OCI-LY1 (cell line): ENCODE measurements at regions not wholly inside any gene's neighbourhood (a gene's known extent, or its start where the extent isn't known, plus 50 kb on each side); places are given as distances from the start of the nearest gene placed in this dataset.

Experiments used
- H2AFZ ChIP-seq: fragments of 200-600 bp; sonication (generic), shearing (Covaris generic); 2 replicates; pipeline ENCODE4 v1.6.0; 2014; ENCODE audit warnings: antibody characterized with exemption, mild to moderate bottlenecking, low read length
- H3F3A ChIP-seq: fragments of 200-600 bp; sonication (generic), shearing (Covaris generic); 2 replicates; pipeline ENCODE4 v1.6.0; 2014; ENCODE audit warnings: mild to moderate bottlenecking, antibody characterized with exemption, low read length, moderate library complexity; ENCODE audit not compliant: insufficient read depth
- H3K27ac ChIP-seq: fragments of 200-600 bp; sonication (generic); 2 replicates; pipeline ENCODE4 v1.5.1; 2014; ENCODE audit warnings: low read length, mixed run types, mild to moderate bottlenecking, low read depth; ENCODE audit not compliant: poor library complexity, severe bottlenecking
- H3K27me3 ChIP-seq: fragments of 200-600 bp; sonication (generic); 2 replicates; pipeline ENCODE4 v1.6.0; 2014; ENCODE audit warnings: antibody characterized with exemption, mild to moderate bottlenecking, low read length, moderate library complexity; ENCODE audit not compliant: insufficient read depth
- H3K36me3 ChIP-seq: fragments of 200-600 bp; sonication (generic); 2 replicates; pipeline ENCODE4 v1.6.1; 2014; ENCODE audit warnings: mild to moderate bottlenecking, antibody characterized with exemption, low read length, moderate library complexity, mixed read lengths; ENCODE audit not compliant: insufficient read depth
- H3K4me1 ChIP-seq: fragments of 200-600 bp; sonication (generic); 2 replicates; pipeline ENCODE4 v1.5.1; 2014; ENCODE audit warnings: mild to moderate bottlenecking, low read length, moderate library complexity; ENCODE audit not compliant: insufficient read depth, severe bottlenecking
- H3K4me2 ChIP-seq: fragments of 200-600 bp; sonication (generic), shearing (Covaris generic); 2 replicates; pipeline ENCODE4 v1.6.1; 2014; ENCODE audit warnings: low read length
- H3K4me3 ChIP-seq: fragments of 200-600 bp; sonication (generic); 2 replicates; pipeline ENCODE4 v1.5.1; 2014; ENCODE audit warnings: low read length, low read depth, mild to moderate bottlenecking, mixed read lengths; ENCODE audit not compliant: poor library complexity, severe bottlenecking
- H3K79me2 ChIP-seq: fragments of 200-600 bp; shearing (Covaris generic); 2 replicates; pipeline ENCODE4 v1.6.1; 2016; ENCODE audit warnings: mixed run types, low read length, mixed read lengths; ENCODE audit not compliant: insufficient read depth
- H3K9ac ChIP-seq: fragments of 200-600 bp; sonication (generic), shearing (Covaris generic); 2 replicates; pipeline ENCODE4 v1.6.1; 2014; ENCODE audit warnings: mild to moderate bottlenecking, low read length, mixed read lengths
- H3K9me2 ChIP-seq: fragments of 200-600 bp; sonication (generic), shearing (Covaris generic); 2 replicates; pipeline ENCODE4 v1.6.1; 2014; ENCODE audit warnings: low read depth, mild to moderate bottlenecking, low read length, mixed read lengths
- H3K9me3 ChIP-seq: fragments of 200-600 bp; shearing (Covaris generic); 2 replicates; pipeline ENCODE4 v1.6.1; 2014; ENCODE audit warnings: low read length, mixed read lengths
- H4K20me1 ChIP-seq: fragments of 200-600 bp; sonication (generic), shearing (Covaris generic); 2 replicates; pipeline ENCODE4 v1.6.0; 2016; ENCODE audit warnings: mild to moderate bottlenecking, low read length; ENCODE audit not compliant: insufficient read depth
- EZH2 ChIP-seq: fragments of 200-600 bp; sonication (generic), shearing (Covaris generic); IDR thresholded peaks from 2 replicates; pipeline ENCODE4 v1.8.0; 2017; ENCODE audit warnings: borderline replicate concordance, mixed run types, mild to moderate bottlenecking, antibody characterized with exemption, low read length, moderate library complexity, mixed read lengths
- TF ChIP-seq, protein P1 (sequence below): fragments of 200-600 bp; sonication (generic), shearing (Covaris generic); IDR thresholded peaks from 2 replicates; pipeline ENCODE4 v1.5.1; 2017; ENCODE audit warnings: mild to moderate bottlenecking, antibody characterized with exemption, low read length, moderate library complexity, mixed read lengths

DNA sequence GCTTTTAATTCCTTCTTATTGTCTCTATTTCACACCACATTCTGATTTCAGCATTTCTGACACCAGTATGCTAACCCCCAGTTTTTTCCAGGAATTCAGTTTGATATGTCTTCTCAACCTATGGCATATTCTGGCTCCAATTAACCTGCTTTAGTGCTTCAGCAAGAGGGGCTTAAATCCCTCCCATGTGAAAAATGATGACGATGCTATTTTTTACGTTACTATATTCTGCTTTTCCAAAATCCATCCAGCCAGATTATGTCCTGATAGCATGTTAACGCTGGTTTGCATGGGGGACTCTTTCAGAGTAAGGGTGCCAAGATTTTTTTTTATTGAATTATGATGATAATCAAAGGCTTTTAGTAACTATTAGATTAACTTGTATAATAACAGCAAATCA, 163.3 kb upstream of the ADAMTS5 start:
- Histone ChIP-seq H3K9me2 (no peaks in the 10 kb centered on the region), H2AFZ (no peak overlapping the region), H3K9ac (no peak overlapping the region), H3K27me3 (no peaks in the 10 kb centered on the region), H3F3A (no peaks in the 10 kb centered on the region), H3K4me2 (no peak overlapping the region), H4K20me1 (no peaks in the 10 kb centered on the region), H3K9me3 (no peaks in the 10 kb centered on the region), H3K36me3 (no peaks in the 10 kb centered on the region), H3K4me1 (no peaks in the 10 kb centered on the region), H3K27ac (no peak overlapping the region), H3K79me2 (no peaks in the 10 kb centered on the region), H3K4me3 (no peak overlapping the region)
- TF ChIP-seq EZH2 = no peak
- TF ChIP-seq, protein P1, sequence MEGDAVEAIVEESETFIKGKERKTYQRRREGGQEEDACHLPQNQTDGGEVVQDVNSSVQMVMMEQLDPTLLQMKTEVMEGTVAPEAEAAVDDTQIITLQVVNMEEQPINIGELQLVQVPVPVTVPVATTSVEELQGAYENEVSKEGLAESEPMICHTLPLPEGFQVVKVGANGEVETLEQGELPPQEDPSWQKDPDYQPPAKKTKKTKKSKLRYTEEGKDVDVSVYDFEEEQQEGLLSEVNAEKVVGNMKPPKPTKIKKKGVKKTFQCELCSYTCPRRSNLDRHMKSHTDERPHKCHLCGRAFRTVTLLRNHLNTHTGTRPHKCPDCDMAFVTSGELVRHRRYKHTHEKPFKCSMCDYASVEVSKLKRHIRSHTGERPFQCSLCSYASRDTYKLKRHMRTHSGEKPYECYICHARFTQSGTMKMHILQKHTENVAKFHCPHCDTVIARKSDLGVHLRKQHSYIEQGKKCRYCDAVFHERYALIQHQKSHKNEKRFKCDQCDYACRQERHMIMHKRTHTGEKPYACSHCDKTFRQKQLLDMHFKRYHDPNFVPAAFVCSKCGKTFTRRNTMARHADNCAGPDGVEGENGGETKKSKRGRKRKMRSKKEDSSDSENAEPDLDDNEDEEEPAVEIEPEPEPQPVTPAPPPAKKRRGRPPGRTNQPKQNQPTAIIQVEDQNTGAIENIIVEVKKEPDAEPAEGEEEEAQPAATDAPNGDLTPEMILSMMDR = no peak

DNA sequence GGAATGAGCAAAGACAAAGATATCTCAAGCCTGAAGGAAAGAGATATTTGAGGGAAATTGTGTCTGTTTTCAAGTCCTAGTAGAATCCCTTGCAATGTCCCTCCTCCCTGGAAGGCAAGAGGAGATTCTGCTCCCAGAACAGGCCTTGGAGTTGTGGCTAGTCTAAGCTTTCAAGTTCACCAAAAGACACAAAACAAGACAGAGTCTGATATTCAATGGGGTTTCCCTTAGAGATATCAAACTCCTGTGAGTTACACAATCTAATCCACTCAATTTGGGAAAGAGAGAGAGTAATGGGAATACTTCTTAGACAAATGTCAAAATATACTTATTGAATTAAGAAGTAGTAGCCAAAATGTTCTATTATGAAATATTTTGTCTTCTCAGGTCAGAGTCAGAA, 162.8 kb upstream of the ADAMTS5 start:
- Histone ChIP-seq H3F3A (no peaks in the 10 kb centered on the region), H3K9me3 (no peaks in the 10 kb centered on the region), H3K36me3 (no peaks in the 10 kb centered on the region), H3K27me3 (no peaks in the 10 kb centered on the region), H3K9ac (no peak overlapping the region), H2AFZ (no peak overlapping the region), H4K20me1 (no peaks in the 10 kb centered on the region), H3K9me2 (no peaks in the 10 kb centered on the region), H3K79me2 (no peaks in the 10 kb centered on the region), H3K4me2 (no peak overlapping the region), H3K4me1 (no peaks in the 10 kb centered on the region), H3K27ac (no peak overlapping the region), H3K4me3 (no peak overlapping the region)
- TF ChIP-seq, protein P1 = no peak
- TF ChIP-seq EZH2 = no peak

DNA sequence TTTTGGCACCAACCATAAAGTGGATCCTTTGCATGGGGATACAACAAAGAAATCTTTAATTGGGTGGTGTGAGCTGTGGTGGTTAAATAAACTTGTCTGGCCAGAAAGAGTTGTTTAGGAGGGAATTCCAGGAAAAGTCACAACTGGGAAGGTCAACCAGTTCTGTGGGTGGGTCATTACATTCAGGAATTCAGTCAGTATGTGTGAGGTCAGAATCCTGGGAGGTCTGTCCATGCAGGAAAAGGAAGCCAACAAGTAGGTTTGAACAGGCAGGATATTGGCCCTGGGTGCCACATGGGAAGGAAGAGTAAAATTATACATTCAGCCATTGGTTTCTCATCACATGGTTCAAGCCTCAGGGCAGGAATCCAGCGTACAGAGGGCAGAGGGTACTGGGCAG, 162.3 kb upstream of the ADAMTS5 start:
- Histone ChIP-seq H3K9ac (no peak overlapping the region), H3K4me2 (no peak overlapping the region), H2AFZ (no peak overlapping the region), H3K27ac (no peak overlapping the region), H3K9me2 (no peaks in the 10 kb centered on the region), H3K4me1 (no peaks in the 10 kb centered on the region), H3K36me3 (no peaks in the 10 kb centered on the region), H3K9me3 (no peaks in the 10 kb centered on the region), H3K79me2 (no peaks in the 10 kb centered on the region), H3K27me3 (no peaks in the 10 kb centered on the region), H3K4me3 (no peak overlapping the region), H3F3A (no peaks in the 10 kb centered on the region), H4K20me1 (no peaks in the 10 kb centered on the region)
- TF ChIP-seq EZH2 = no peak
- TF ChIP-seq, protein P1 = no peak
